Smooth muscle cell (in vitro differentiated cells): ENCODE measurements at regions not wholly inside any gene's neighbourhood (a gene's known extent, or its start where the extent isn't known, plus 50 kb on each side); places are given as distances from the start of the nearest gene placed in this dataset.

Experiments
- DNase-seq: peaks from one replicate; lab custom pipeline; 2025; ENCODE audit not compliant: unreplicated experiment; lab: John Stamatoyannopoulos, UW
- H2AFZ ChIP-seq: fragments of 200-600 bp; sonication (generic); 2 replicates; pipeline ENCODE4 v1.6.0; 2016; ENCODE audit warnings: antibody characterized with exemption, low read depth, mild to moderate bottlenecking
- H3F3A ChIP-seq: fragments of 200-600 bp; sonication (generic); 2 replicates; pipeline ENCODE4 v1.6.0; 2017; ENCODE audit warnings: antibody characterized with exemption, low read depth
- H3K27ac ChIP-seq: fragments of 200-600 bp; sonication (generic); 2 replicates; pipeline ENCODE4 v1.5.1; 2016; ENCODE audit warnings: low read depth, mild to moderate bottlenecking
- H3K27me3 ChIP-seq: fragments of 200-600 bp; sonication (generic); 2 replicates; pipeline ENCODE4 v1.6.1; 2016; ENCODE audit warnings: low read depth, mild to moderate bottlenecking
- H3K36me3 ChIP-seq: fragments of 200-600 bp; sonication (generic); 2 replicates; pipeline ENCODE4 v1.5.1; 2016; ENCODE audit warnings: low read depth
- H3K4me1 ChIP-seq: fragments of 200-600 bp; sonication (generic); 2 replicates; pipeline ENCODE4 v1.5.1; 2016; ENCODE audit warnings: low read depth
- H3K4me2 ChIP-seq: fragments of 200-600 bp; sonication (generic); 2 replicates; pipeline ENCODE4 v1.6.0; 2016; ENCODE audit warnings: mild to moderate bottlenecking
- H3K4me3 ChIP-seq: fragments of 200-600 bp; sonication (generic); 2 replicates; pipeline ENCODE4 v1.5.1; 2016; ENCODE audit warnings: mild to moderate bottlenecking
- H3K79me2 ChIP-seq: fragments of 200-600 bp; sonication (generic); 2 replicates; pipeline ENCODE4 v1.6.0; 2016; ENCODE audit warnings: low read depth, mild to moderate bottlenecking
- H3K9ac ChIP-seq: fragments of 200-600 bp; sonication (generic); 2 replicates; pipeline ENCODE4 v1.6.0; 2016; ENCODE audit warnings: low read depth
- H3K9me3 ChIP-seq: fragments of 200-600 bp; sonication (generic); replicated peaks from 2 replicates; pipeline ENCODE4 v1.5.1; 2016; ENCODE audit warnings: low read depth
- H4K20me1 ChIP-seq: fragments of 200-600 bp; sonication (generic); 2 replicates; pipeline ENCODE4 v1.6.0; 2016; ENCODE audit warnings: low read depth
- WGBS: methylation state at CpG from one replicate; pipeline ENCODE4 v1.1.7; 2016; ENCODE audit warnings: low lambda C conversion rate; 5-methylcytosine and 5-hydroxymethylcytosine counted together
- TF ChIP-seq, protein P1 (sequence below): fragments of 200-600 bp; sonication (generic); IDR thresholded peaks from 2 replicates; pipeline ENCODE4 v1.5.1; 2017; ENCODE audit warnings: borderline replicate concordance, mild to moderate bottlenecking, antibody characterized with exemption; ENCODE audit not compliant: insufficient read depth, poor library complexity, severe bottlenecking

DNA sequence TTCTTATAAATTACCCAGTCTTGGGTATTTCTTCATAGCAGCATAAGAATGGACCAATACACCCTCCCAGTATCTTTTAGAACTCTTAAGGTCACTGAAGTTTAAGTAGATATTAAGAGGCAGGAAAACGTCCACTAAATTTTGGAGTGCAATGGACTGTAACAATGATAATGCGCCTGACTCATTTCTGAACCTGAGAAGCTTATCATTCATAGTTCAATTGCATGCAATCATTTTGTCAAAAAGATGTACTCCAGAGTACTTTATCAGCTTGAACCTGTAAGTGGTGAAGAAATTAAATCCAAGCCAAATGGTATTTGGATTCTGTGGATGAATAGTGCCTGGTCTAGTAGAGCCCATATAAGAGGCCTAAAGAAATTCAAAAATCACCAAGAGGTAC lies 196.5 kb upstream of the CDH9 start:
- DNase-seq, result no peak

DNA sequence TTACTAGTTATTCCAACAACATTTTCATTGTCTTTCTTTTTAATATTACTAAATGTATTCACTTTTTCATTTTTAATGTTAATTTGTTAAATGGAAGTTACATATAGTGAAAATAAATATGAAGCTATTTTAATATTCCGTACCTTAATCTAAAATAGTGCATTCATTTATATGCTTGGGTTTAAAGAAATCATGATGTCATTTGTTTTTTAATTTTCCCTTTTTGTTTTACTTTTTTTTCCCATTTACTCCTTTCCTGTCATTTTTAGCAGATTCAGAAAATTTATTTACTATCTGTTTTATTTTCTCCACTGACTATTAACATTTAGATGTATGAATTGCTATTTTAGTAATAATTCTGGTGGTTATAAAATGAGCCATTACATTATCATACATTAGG lies 183.0 kb upstream of the CDH9 start:
- DNase-seq, result no peak
- Histone ChIP-seq H2AFZ (no peak overlapping the region), H3K4me1 (no peaks in the 10 kb centered on the region), H3K9me3 (no peaks in the 10 kb centered on the region), H3F3A (no peaks in the 10 kb centered on the region), H3K4me2 (no peak overlapping the region), H3K27me3 (no peaks in the 10 kb centered on the region), H3K4me3 (no peak overlapping the region), H3K36me3 (no peaks in the 10 kb centered on the region), H3K9ac (no peak overlapping the region), H3K79me2 (no peaks in the 10 kb centered on the region), H3K27ac (no peak overlapping the region), H4K20me1 (no peaks in the 10 kb centered on the region)
- TF ChIP-seq, protein P1, sequence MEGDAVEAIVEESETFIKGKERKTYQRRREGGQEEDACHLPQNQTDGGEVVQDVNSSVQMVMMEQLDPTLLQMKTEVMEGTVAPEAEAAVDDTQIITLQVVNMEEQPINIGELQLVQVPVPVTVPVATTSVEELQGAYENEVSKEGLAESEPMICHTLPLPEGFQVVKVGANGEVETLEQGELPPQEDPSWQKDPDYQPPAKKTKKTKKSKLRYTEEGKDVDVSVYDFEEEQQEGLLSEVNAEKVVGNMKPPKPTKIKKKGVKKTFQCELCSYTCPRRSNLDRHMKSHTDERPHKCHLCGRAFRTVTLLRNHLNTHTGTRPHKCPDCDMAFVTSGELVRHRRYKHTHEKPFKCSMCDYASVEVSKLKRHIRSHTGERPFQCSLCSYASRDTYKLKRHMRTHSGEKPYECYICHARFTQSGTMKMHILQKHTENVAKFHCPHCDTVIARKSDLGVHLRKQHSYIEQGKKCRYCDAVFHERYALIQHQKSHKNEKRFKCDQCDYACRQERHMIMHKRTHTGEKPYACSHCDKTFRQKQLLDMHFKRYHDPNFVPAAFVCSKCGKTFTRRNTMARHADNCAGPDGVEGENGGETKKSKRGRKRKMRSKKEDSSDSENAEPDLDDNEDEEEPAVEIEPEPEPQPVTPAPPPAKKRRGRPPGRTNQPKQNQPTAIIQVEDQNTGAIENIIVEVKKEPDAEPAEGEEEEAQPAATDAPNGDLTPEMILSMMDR, result no peak
- WGBS, result 86% methylated on average over 1 of the region's 1 CpG

More for the DNA sequence above, 196.5 kb upstream of the CDH9 start:
- Histone ChIP-seq H3K36me3 (no peaks in the 10 kb centered on the region), H4K20me1 (no peaks in the 10 kb centered on the region), H3F3A (no peaks in the 10 kb centered on the region), H3K9me3 (no peaks in the 10 kb centered on the region), H3K9ac (no peak overlapping the region), H3K27me3 (no peaks in the 10 kb centered on the region), H3K4me2 (no peak overlapping the region), H3K79me2 (no peaks in the 10 kb centered on the region), H3K4me3 (no peak overlapping the region), H3K27ac (no peak overlapping the region), H2AFZ (no peak overlapping the region), H3K4me1 (no peaks in the 10 kb centered on the region)
- TF ChIP-seq, protein P1, result no peak
- 83% methylated on average over 2 of the region's 2 CpGs for WGBS

DNA sequence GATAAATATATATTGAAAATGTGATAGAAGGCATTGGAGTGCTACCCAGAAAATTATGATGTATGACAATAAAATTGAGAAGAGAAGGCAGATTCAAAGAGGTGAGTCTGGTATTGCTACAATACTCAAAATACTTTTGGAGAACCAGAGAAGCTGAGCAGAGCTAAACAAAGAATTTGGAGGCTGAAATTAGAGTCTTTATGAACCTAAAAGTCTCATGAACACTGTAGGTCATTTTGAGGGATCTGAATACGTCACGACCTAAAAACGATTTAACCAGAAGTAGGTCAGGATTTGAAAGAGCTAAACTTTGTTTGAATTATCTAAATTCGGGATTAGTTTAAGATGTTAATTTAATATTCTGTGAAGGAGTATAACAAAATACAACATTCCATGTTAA lies 182.4 kb upstream of the CDH9 start:
- no peak overlapping the region for H3K27ac ChIP-seq
- H3K4me2 ChIP-seq, result no peak overlapping the region
- no peaks in the 10 kb centered on the region for H4K20me1 ChIP-seq
- no peaks in the 10 kb centered on the region for H3K4me1 ChIP-seq
- no peaks in the 10 kb centered on the region for H3F3A ChIP-seq
- H3K4me3 ChIP-seq, result no peak overlapping the region
- no peak for DNase-seq
- H2AFZ ChIP-seq, result no peak overlapping the region
- no peaks in the 10 kb centered on the region for H3K27me3 ChIP-seq
- TF ChIP-seq, protein P1, result no peak
- H3K79me2 ChIP-seq, result no peaks in the 10 kb centered on the region
- H3K9me3 ChIP-seq, result no peaks in the 10 kb centered on the region
- 95% methylated on average over 4 of the region's 4 CpGs for WGBS
- no peaks in the 10 kb centered on the region for H3K36me3 ChIP-seq
- H3K9ac ChIP-seq, result no peak overlapping the region

DNA sequence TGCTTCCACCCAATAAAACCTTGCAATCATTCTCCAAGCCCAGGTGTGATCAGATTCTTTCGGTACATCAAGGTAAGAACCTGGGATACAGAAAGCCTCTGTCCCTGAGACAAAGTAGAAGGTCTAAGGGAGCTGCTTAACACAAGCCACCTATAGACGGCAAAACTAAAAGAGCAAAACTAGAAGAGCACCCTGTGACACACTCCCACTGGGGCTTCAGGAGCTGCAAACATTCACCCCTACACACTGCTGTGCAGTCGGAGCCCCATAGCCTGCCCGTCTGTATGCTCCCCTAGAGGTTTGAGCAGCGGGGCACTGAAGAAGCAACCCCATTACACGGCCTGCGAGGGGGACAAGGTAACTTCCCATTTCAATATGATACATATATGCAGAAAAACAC lies 179.6 kb upstream of the CDH9 start:
- TF ChIP-seq, protein P1, result no peak
- Histone ChIP-seq H2AFZ (no peak overlapping the region), H3K27ac (no peak overlapping the region), H3K4me3 (no peak overlapping the region), H3K79me2 (no peaks in the 10 kb centered on the region), H3K9me3 (no peaks in the 10 kb centered on the region), H3K36me3 (no peaks in the 10 kb centered on the region), H3K4me1 (no peaks in the 10 kb centered on the region), H4K20me1 (no peaks in the 10 kb centered on the region), H3K27me3 (no peaks in the 10 kb centered on the region), H3F3A (no peaks in the 10 kb centered on the region), H3K4me2 (no peak overlapping the region), H3K9ac (no peak overlapping the region)
- no peak for DNase-seq
- 98% methylated on average over 7 of the region's 7 CpGs for WGBS
